ENCODE measurements at regions not wholly inside any gene's neighbourhood (a gene's known extent, or its start where the extent isn't known, plus 50 kb on each side); places are given as distances from the start of the nearest gene placed in this dataset.
"Not testable (repeated sequence)": the region's sequence is repeated elsewhere in the genome, so short reads cannot be mapped to it uniquely, and the experiment has no call there.

GRCh38 chr18:22741318-22741717, 191.8 kb upstream of the RBBP8 start:
- no peak overlapping the region for H3K27ac ChIP-seq
- H3K9me3 ChIP-seq = no peaks in the 10 kb centered on the region
- no peak for DNase-seq
- WGBS, 2 donors = 46 to 67% methylated on average over 3 of the region's 3 CpGs
- intact Hi-C loops (cut with DNase I) = no loop called here
- no peaks in the 10 kb centered on the region for H3K27me3 ChIP-seq
- H3K36me3 ChIP-seq = no peaks in the 10 kb centered on the region
- no peaks in the 10 kb centered on the region for H3K4me1 ChIP-seq
- no peak overlapping the region for H3K4me3 ChIP-seq
- TF ChIP-seq CTCF (IDR thresholded peaks at IDR 0.05) (no peak), POLR2A (IDR thresholded peaks at IDR 0.05) (no peak)

- Histone ChIP-seq H3K36me3 (no peaks in the 10 kb centered on the region), H3K4me1 (no peaks in the 10 kb centered on the region), H3K9me3 (no peaks in the 10 kb centered on the region), H3K27ac (no peak overlapping the region), H3K27me3 (no peaks in the 10 kb centered on the region), H3K4me3 (no peak overlapping the region)
- WGBS, 2 donors = 63 to 75% methylated on average over 2 to 3 of the region's 3 CpGs
- DNase-seq = no peak
- intact Hi-C loops (cut with DNase I) = no loop called here
- TF ChIP-seq CTCF (IDR thresholded peaks at IDR 0.05) = no peak
- no peak for TF ChIP-seq POLR2A (IDR thresholded peaks at IDR 0.05)
Observed at GRCh38 chr18:22742409-22742808, 190.7 kb upstream of the RBBP8 start.

- Histone ChIP-seq H3K4me3 (no peak overlapping the region), H3K9me3 (no peaks in the 10 kb centered on the region), H3K27me3 (no peaks in the 10 kb centered on the region), H3K27ac (no peak overlapping the region), H3K4me1 (no peaks in the 10 kb centered on the region), H3K36me3 (no peaks in the 10 kb centered on the region)
- 61 to 63% methylated on average over 1 of the region's 1 CpG for WGBS, 2 donors
- TF ChIP-seq POLR2A (IDR thresholded peaks at IDR 0.05) (no peak), CTCF (IDR thresholded peaks at IDR 0.05) (no peak)
- intact Hi-C loops (cut with DNase I) = no loop called here
- DNase-seq = no peak
Observed at GRCh38 chr18:22745966-22746365, 187.2 kb upstream of the RBBP8 start.

- no peak overlapping the region for H3K27ac ChIP-seq
- no peaks in the 10 kb centered on the region for H3K36me3 ChIP-seq
- WGBS, 2 donors = 60 to 100% methylated on average over 1 of the region's 2 CpGs
- H3K27me3 ChIP-seq = no peaks in the 10 kb centered on the region
- H3K4me3 ChIP-seq = no peak overlapping the region
- no peak for DNase-seq
- intact Hi-C loops (cut with DNase I) = no loop called here
- H3K4me1 ChIP-seq = no peaks in the 10 kb centered on the region
- TF ChIP-seq POLR2A (IDR thresholded peaks at IDR 0.05) (no peak), CTCF (IDR thresholded peaks at IDR 0.05) (no peak)
- H3K9me3 ChIP-seq = no peaks in the 10 kb centered on the region
Observed at GRCh38 chr18:22752014-22752413, 181.1 kb upstream of the RBBP8 start.

- H3K9me3 ChIP-seq = no peaks in the 10 kb centered on the region
- intact Hi-C loops (cut with DNase I) = no loop called here
- H3K4me3 ChIP-seq = no peak overlapping the region
- no peaks in the 10 kb centered on the region for H3K36me3 ChIP-seq
- no peak for TF ChIP-seq CTCF (IDR thresholded peaks at IDR 0.05)
- no peak for TF ChIP-seq POLR2A (IDR thresholded peaks at IDR 0.05)
- no peaks in the 10 kb centered on the region for H3K4me1 ChIP-seq
- no peaks in the 10 kb centered on the region for H3K27me3 ChIP-seq
- H3K27ac ChIP-seq = no peak overlapping the region
- DNase-seq = no peak
- WGBS, 2 donors = 85 to 92% methylated on average over 6 to 8 of the region's 8 CpGs
Observed at GRCh38 chr18:22753130-22753831, 179.8 kb upstream of the RBBP8 start.

- DNase-seq; H3K4me3 ChIP-seq; intact Hi-C loops (cut with DNase I); H3K9me3 ChIP-seq; H3K4me1 ChIP-seq; H3K27ac ChIP-seq; H3K27me3 ChIP-seq; H3K36me3 ChIP-seq: not testable (repeated sequence)
- WGBS, 2 donors = 90 to 100% methylated on average over 2 of the region's 2 CpGs
Observed at GRCh38 chr18:22764005-22764404, 169.1 kb upstream of the RBBP8 start.

Measured in esophagus squamous epithelium (tissue), 5 donors.